ENCODE measurements at regions not wholly inside any gene's neighbourhood (a gene's known extent, or its start where the extent isn't known, plus 50 kb on each side); places are given as distances from the start of the nearest gene placed in this dataset.

- no peak overlapping the region for H3K27ac ChIP-seq (ENCODE audit: low read depth, low read length)
- no peak overlapping the region for H3K4me3 ChIP-seq (ENCODE audit: low read depth, low read length)
- POLR2A ChIA-PET: interaction anchor here (0.6 kb wide), 1 partner anchor 115 kb away, joined by 3 read pairs; no protein-coding TSS in a partner anchor
- peak; percentile 78 for DNase-seq (ENCODE audit: low read depth, low spot score)
- peaks cover 47% of the 10 kb centered on the region for H3K27me3 ChIP-seq (ENCODE audit: control insufficient read depth, insufficient read depth, low read length)
- no peaks in the 10 kb centered on the region for H3K9me3 ChIP-seq (ENCODE audit: control insufficient read depth, insufficient read depth, low read length)
- CTCF ChIA-PET: interaction anchor here (0.5 to 4.1 kb wide), 41 partner anchors 10 to 579 kb away, joined by 3 to 34 read pairs (median 4); partner anchors contain the start of gene ITCH
- TF ChIP-seq, protein P1, sequence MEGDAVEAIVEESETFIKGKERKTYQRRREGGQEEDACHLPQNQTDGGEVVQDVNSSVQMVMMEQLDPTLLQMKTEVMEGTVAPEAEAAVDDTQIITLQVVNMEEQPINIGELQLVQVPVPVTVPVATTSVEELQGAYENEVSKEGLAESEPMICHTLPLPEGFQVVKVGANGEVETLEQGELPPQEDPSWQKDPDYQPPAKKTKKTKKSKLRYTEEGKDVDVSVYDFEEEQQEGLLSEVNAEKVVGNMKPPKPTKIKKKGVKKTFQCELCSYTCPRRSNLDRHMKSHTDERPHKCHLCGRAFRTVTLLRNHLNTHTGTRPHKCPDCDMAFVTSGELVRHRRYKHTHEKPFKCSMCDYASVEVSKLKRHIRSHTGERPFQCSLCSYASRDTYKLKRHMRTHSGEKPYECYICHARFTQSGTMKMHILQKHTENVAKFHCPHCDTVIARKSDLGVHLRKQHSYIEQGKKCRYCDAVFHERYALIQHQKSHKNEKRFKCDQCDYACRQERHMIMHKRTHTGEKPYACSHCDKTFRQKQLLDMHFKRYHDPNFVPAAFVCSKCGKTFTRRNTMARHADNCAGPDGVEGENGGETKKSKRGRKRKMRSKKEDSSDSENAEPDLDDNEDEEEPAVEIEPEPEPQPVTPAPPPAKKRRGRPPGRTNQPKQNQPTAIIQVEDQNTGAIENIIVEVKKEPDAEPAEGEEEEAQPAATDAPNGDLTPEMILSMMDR (IDR thresholded peaks at IDR 0.05; ENCODE audit: low read depth, low read length): peak; percentile 92
Observed at GRCh38 chr20:34190679-34191090, 50.5 kb upstream of the ASIP start.
